ENCODE measurements at regions not wholly inside any gene's neighbourhood (a gene's known extent, or its start where the extent isn't known, plus 50 kb on each side); places are given as distances from the start of the nearest gene placed in this dataset.

DNA sequence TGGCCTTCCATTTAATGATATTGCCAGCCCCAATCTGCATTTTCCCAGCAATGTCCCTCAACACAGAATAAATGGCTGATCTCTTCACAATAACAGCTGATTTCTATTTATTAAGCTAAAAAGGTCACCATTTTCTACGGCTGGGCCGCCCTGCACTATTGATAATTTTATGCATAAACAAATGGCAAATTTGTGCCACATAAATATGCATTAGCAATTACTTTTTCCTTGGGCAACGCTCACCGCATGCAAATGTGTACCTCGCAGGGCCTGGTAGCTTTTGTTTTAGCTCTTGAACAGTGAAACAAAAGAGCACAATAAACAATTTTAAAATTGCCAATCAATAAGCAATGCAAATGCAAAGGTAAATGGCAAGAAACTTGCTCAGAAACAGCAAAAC is 331.9 kb upstream of the SOX5 start:
- TF ChIP-seq, protein P1, sequence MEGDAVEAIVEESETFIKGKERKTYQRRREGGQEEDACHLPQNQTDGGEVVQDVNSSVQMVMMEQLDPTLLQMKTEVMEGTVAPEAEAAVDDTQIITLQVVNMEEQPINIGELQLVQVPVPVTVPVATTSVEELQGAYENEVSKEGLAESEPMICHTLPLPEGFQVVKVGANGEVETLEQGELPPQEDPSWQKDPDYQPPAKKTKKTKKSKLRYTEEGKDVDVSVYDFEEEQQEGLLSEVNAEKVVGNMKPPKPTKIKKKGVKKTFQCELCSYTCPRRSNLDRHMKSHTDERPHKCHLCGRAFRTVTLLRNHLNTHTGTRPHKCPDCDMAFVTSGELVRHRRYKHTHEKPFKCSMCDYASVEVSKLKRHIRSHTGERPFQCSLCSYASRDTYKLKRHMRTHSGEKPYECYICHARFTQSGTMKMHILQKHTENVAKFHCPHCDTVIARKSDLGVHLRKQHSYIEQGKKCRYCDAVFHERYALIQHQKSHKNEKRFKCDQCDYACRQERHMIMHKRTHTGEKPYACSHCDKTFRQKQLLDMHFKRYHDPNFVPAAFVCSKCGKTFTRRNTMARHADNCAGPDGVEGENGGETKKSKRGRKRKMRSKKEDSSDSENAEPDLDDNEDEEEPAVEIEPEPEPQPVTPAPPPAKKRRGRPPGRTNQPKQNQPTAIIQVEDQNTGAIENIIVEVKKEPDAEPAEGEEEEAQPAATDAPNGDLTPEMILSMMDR (IDR thresholded peaks at IDR 0.05; ENCODE audit: low read depth, low read length): no peak
- H3K4me3 ChIP-seq (ENCODE audit: low read depth, low read length): no peak overlapping the region

DNA sequence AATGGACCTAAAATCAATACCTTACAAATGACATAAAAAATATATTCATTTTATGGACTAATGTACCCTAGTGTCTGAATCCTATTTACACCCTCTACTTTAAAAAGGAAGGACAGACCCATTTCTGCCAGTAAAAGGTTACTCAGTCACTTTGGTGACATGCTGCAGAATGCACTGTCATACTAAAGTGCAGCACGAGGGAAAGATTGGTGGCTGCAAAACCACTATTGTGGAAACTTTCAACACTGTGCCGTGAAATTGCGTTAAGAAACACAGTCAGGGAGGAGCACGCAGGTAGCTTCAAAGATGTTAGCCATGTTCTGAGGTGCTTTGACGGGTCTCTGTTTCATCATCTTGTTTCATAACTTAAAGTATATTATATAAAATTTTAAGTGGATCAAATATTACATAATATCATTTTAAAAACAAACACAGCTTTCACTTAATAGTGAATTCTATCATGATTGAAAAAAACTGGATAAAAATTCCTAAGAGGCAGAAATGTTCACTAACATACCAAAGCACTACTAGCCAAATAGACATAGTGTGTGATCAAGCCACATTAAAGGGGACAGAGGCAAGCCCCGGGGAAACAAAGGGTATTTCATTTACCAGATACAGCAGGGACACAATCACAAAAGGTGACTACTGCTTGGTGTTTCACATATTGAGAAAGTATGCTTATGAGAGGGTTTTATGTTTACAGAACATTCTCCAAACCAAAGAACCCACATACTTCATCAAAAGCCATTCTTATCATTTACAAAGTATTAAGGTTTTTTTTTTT is 330.8 kb upstream of the SOX5 start:
- TF ChIP-seq, protein P1 (IDR thresholded peaks at IDR 0.05; ENCODE audit: low read depth, low read length): no peak

DNA sequence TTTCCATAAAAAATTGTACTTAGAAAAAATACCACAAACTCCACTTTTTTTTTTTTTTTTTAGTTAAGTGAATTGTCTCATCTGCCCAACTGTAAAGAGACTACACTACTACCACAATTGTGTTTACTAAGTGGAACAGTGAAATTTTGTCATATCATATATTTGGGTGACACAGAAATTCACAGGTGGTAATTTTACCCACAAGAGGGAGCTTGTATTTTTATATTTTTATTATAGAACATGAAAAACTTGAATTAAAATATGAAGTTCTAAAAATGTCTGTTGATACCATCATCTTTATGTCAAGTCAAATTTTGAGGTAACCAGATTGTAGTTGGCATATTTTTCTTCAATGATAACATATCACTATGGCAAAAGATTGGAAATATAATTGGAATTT is 329.4 kb upstream of the SOX5 start:
- TF ChIP-seq, protein P1 (IDR thresholded peaks at IDR 0.05; ENCODE audit: low read depth, low read length): no peak
- H3K4me3 ChIP-seq (ENCODE audit: low read depth, low read length): no peak overlapping the region

More for the DNA sequence above, 330.8 kb upstream of the SOX5 start:
- no peak overlapping the region for H3K4me3 ChIP-seq (ENCODE audit: low read depth, low read length)

DNA sequence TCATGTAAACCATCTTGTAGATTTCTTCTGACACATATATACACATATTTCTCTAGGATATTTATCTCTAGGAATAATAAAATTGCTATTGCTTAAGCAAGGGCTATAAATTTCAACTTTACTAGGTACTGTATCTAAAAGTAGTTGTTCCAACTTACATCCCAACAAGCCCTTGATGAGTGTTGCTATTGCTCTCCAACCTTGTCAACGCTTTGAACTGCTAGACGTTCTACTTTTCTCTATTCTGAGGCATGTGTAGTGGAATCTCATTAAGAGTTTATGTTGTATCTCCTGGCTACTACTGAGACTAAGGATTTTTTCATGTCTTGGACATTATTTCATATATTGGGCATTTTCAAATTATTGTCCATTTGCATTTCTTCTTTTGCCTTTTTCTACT is 321.5 kb upstream of the SOX5 start:
- H3K4me3 ChIP-seq (ENCODE audit: low read depth, low read length): no peak overlapping the region
- TF ChIP-seq, protein P1 (IDR thresholded peaks at IDR 0.05; ENCODE audit: low read depth, low read length): no peak

DNA sequence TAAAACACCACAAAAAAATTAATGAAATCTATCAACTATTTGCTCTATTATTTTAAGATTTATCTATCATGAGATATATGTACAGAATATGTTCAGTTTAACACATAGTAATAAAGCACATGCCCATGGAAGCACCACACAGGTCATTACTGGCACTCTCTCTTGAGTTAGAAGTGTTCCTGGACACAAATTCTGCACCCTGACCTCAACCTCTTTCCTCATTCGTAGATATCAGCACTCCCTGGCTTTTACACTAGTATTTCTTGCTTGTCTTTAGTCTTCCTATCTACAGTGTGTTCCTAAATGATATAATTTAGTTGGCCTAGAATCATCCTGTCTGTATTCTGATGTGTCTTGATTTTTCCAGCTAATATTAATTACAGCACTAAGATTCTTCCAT is 321.0 kb upstream of the SOX5 start:
- TF ChIP-seq, protein P1 (IDR thresholded peaks at IDR 0.05; ENCODE audit: low read depth, low read length): no peak
- no peak overlapping the region for H3K4me3 ChIP-seq (ENCODE audit: low read depth, low read length)

DNA sequence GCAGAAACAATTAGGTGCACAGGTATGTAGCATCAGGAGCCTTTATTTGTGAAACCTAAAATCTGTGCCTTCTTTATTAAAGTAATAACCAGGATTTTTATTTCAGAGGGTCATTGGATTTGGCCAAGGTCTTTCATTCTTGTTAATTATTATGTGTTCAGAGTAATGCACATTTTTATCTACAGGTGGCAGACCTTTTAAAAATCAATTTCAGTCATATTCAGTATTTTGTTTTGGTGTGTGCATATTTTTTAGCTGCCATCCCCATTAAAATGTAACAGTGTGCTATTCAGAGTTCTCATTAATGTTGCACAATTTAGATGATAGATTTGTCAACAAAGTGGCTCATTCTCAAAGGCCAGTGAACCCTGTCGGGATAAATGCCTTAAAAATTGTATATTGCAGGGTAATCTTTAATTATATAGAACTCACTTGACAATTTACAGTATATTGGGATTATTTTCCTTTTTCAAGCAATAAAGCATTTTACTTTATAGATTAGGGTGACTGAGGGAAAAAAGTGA is 319.3 kb upstream of the SOX5 start:
- TF ChIP-seq, protein P1 (IDR thresholded peaks at IDR 0.05; ENCODE audit: low read depth, low read length): no peak
- H3K4me3 ChIP-seq (ENCODE audit: low read depth, low read length): no peak overlapping the region

DNA sequence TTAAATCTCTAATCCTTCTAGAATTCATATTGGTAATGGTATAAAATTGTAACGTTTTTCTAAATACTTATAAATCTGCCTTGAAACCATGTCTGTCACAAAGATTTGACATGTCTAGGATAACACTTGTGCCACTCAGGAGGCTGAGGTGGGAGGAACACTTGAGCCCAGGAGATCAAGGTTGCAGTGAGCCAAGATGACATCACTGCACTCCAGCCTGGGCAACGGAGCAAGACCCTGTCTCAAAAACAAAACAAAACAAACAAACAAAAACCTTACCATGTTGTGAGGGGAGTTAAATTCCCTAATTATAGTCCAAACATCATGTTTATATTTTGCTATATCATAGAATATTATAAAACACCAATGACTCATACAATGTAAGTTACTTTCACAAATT is 317.5 kb upstream of the SOX5 start:
- TF ChIP-seq, protein P1 (IDR thresholded peaks at IDR 0.05; ENCODE audit: low read depth, low read length): no peak
- no peak overlapping the region for H3K4me3 ChIP-seq (ENCODE audit: low read depth, low read length)
